ENCODE measurements at regions not wholly inside any gene's neighbourhood (a gene's known extent, or its start where the extent isn't known, plus 50 kb on each side); places are given as distances from the start of the nearest gene placed in this dataset.

DNA sequence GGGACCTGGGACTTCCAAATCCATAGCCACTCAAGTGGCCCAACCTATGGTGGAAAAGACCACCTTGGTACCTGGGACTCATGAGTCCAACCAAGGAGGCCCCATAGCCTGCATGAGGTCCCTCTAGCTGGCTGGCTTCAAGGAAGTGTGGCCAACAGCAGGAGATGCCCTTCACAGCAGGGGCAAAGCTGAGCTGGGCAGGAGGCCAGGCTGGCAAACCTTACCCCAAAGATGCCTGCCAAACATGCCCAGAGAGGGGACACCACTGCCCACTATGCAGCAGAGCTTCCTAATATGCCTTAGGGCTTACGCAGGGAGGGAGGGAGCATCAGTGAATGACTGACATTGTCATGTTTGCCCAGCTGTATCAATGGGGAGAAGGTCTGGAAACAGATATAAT lies 188.0 kb upstream of the GLI2 start:
- Histone ChIP-seq H3K4me3 (ENCODE audit: low read depth, low read length, poor library complexity, severe bottlenecking) (no peak overlapping the region), H3K36me3 (ENCODE audit: insufficient read depth, low read length, poor library complexity, severe bottlenecking) (no peaks in the 10 kb centered on the region), H3K9me3 (ENCODE audit: low read depth, low read length, poor library complexity, severe bottlenecking) (no peaks in the 10 kb centered on the region), H3K4me1 (ENCODE audit: insufficient read depth, low read length, poor library complexity, severe bottlenecking) (no peaks in the 10 kb centered on the region), H3K27me3 (replicated peaks; ENCODE audit: insufficient read depth, low read depth, low read length, poor library complexity) (no peaks in the 10 kb centered on the region), H3K27ac (ENCODE audit: low read depth, low read length, poor library complexity, severe bottlenecking) (no peak overlapping the region)
- no TSS peak for BruUV-seq (replicated peaks)
- intact Hi-C loops (cut with micrococcal nuclease; ENCODE audit: unreplicated experiment) = no loop called here
- ChIA-PET CTCF (no interaction called here), POLR2A (ENCODE audit: low non-redundant PET) (no interaction called here)
- TF ChIP-seq CTCF (conservative IDR thresholded peaks at IDR 0.05; ENCODE audit: low read depth, low read length) = no peak
- no peak for TF ChIP-seq EZH2 (IDR thresholded peaks at IDR 0.05; ENCODE audit: borderline replicate concordance, low read depth, low read length, poor library complexity, severe bottlenecking)
- no peak for DNase-seq (ENCODE audit: low spot score)

- ChIA-PET POLR2A (ENCODE audit: low non-redundant PET) (no interaction called here), CTCF (no interaction called here)
- H3K27me3 ChIP-seq (replicated peaks; ENCODE audit: insufficient read depth, low read depth, low read length, poor library complexity) = no peaks in the 10 kb centered on the region
- no TSS peak for BruUV-seq (replicated peaks)
- no peaks in the 10 kb centered on the region for H3K4me1 ChIP-seq (ENCODE audit: insufficient read depth, low read length, poor library complexity, severe bottlenecking)
- no peak overlapping the region for H3K27ac ChIP-seq (ENCODE audit: low read depth, low read length, poor library complexity, severe bottlenecking)
- intact Hi-C loops (cut with micrococcal nuclease; ENCODE audit: unreplicated experiment) = no loop called here
- no peak for DNase-seq (ENCODE audit: low spot score)
- no peak overlapping the region for H3K4me3 ChIP-seq (ENCODE audit: low read depth, low read length, poor library complexity, severe bottlenecking)
- H3K9me3 ChIP-seq (ENCODE audit: low read depth, low read length, poor library complexity, severe bottlenecking) = no peaks in the 10 kb centered on the region
- TF ChIP-seq CTCF (conservative IDR thresholded peaks at IDR 0.05; ENCODE audit: low read depth, low read length) = no peak
- no peak for TF ChIP-seq EZH2 (IDR thresholded peaks at IDR 0.05; ENCODE audit: borderline replicate concordance, low read depth, low read length, poor library complexity, severe bottlenecking)
- no peaks in the 10 kb centered on the region for H3K36me3 ChIP-seq (ENCODE audit: insufficient read depth, low read length, poor library complexity, severe bottlenecking)
Observed at GRCh38 chr2:120548627-120549608, 186.8 kb upstream of the GLI2 start.

GRCh38 chr2:120549841-120550240 lies 185.8 kb upstream of the GLI2 start:
- Histone ChIP-seq H3K27me3 (replicated peaks; ENCODE audit: insufficient read depth, low read depth, low read length, poor library complexity) (peaks cover 4% of the 10 kb centered on the region), H3K9me3 (ENCODE audit: low read depth, low read length, poor library complexity, severe bottlenecking) (no peaks in the 10 kb centered on the region), H3K36me3 (ENCODE audit: insufficient read depth, low read length, poor library complexity, severe bottlenecking) (no peaks in the 10 kb centered on the region), H3K4me3 (ENCODE audit: low read depth, low read length, poor library complexity, severe bottlenecking) (no peak overlapping the region), H3K27ac (ENCODE audit: low read depth, low read length, poor library complexity, severe bottlenecking) (no peak overlapping the region), H3K4me1 (ENCODE audit: insufficient read depth, low read length, poor library complexity, severe bottlenecking) (no peaks in the 10 kb centered on the region)
- TF ChIP-seq CTCF (conservative IDR thresholded peaks at IDR 0.05; ENCODE audit: low read depth, low read length) (no peak), EZH2 (IDR thresholded peaks at IDR 0.05; ENCODE audit: borderline replicate concordance, low read depth, low read length, poor library complexity, severe bottlenecking) (no peak)
- POLR2A ChIA-PET (ENCODE audit: low non-redundant PET) = no interaction called here
- no peak for DNase-seq (ENCODE audit: low spot score)
- intact Hi-C loops (cut with micrococcal nuclease; ENCODE audit: unreplicated experiment) = no loop called here
- CTCF ChIA-PET = no interaction called here
- no TSS peak for BruUV-seq (replicated peaks)
